ENCODE measurements at regions not wholly inside any gene's neighbourhood (a gene's known extent, or its start where the extent isn't known, plus 50 kb on each side); places are given as distances from the start of the nearest gene placed in this dataset.

DNA sequence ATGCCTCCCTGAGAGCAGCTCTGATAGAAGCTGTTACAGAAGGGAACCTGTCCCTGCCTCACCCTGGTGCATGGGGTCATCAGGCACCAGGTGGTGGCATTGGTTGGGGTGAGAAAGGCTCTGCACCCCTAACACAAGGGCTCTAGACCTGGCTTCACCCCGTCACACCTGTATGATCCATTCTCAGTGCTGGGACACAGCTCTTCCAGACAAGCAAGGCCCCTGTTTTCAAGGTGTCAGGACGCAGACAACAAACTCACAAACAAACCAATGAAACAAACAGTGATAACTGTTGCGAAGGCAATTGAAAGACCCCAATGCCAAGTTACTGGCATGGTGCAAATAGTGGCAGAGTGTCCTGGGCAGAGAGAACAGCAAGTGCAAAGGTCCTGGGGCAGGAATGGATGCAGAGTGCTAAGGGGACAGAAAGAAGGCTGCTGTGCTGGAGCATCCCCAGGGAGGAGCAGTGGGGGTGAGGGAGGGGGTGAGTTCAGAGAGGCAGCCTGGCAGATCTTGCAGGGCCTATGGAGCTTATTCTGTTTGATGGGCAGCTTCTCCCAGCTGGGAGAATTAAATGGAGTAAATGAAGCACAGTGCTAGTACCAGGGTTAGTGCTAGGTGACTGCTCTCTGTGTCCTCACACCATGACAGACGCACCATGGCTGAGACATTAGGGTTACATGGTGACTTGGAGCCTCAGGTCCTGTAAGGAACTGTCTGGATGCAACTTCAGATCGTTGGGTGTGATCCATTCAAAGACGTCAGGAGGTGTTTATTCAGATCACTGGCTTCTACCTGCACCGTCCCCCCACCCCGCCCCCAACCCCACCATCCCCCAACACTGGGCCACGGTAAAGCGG, 67.9 kb upstream of the UNC5A start:
- no peak for TF ChIP-seq ZNF567 (CRISPR knock-in tag; IDR thresholded peaks at IDR 0.05; ENCODE audit: borderline replicate concordance)
- TF ChIP-seq, protein P1, sequence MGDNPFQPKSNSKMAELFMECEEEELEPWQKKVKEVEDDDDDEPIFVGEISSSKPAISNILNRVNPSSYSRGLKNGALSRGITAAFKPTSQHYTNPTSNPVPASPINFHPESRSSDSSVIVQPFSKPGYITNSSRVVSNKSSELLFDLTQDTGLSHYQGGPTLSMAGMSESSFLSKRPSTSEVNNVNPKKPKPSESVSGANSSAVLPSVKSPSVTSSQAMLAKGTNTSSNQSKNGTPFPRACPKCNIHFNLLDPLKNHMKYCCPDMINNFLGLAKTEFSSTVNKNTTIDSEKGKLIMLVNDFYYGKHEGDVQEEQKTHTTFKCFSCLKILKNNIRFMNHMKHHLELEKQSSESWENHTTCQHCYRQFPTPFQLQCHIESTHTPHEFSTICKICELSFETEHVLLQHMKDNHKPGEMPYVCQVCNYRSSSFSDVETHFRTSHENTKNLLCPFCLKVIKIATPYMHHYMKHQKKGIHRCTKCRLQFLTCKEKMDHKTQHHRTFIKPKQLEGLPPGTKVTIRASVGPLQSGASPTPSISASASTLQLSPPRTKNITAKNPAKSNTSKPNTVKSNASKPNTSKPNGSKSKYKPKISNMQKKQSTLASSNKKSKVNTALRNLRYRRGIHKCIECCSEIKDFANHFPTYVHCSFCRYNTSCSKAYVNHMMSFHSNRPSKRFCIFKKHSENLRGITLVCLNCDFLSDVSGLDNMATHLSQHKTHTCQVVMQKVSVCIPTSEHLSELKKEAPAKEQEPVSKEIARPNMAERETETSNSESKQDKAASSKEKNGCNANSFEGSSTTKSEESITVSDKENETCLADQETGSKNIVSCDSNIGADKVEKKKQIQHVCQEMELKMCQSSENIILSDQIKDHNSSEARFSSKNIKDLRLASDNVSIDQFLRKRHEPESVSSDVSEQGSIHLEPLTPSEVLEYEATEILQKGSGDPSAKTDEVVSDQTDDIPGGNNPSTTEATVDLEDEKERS (CRISPR knock-in tag; IDR thresholded peaks at IDR 0.05): no peak
- no peak for TF ChIP-seq TAF1 (CRISPR knock-in tag; IDR thresholded peaks at IDR 0.05)
- no peak for TF ChIP-seq HCFC1 (IDR thresholded peaks at IDR 0.05; ENCODE audit: low read depth, low read length)
- TF ChIP-seq ZKSCAN5 (CRISPR knock-in tag; IDR thresholded peaks at IDR 0.05): no peak
- no peak for TF ChIP-seq CHCHD3 (CRISPR knock-in tag; IDR thresholded peaks at IDR 0.05)
- no peak for TF ChIP-seq ZSCAN31 (CRISPR knock-in tag; IDR thresholded peaks at IDR 0.05; ENCODE audit: low read depth)
- no peak for TF ChIP-seq POLR2AphosphoS2 (IDR thresholded peaks at IDR 0.05; ENCODE audit: low read depth, low read length)

Measured in HepG2 (cell line).